WI38 (cell line): ENCODE measurements at regions not wholly inside any gene's neighbourhood (a gene's known extent, or its start where the extent isn't known, plus 50 kb on each side); places are given as distances from the start of the nearest gene placed in this dataset.

Source experiments
- H3K4me3 ChIP-seq: 2 replicates; pipeline ENCODE4 v1.5.1; 2011; ENCODE audit warnings: low read depth, mild to moderate bottlenecking, control low read depth, low read length
- CTCF ChIP-seq: IDR thresholded peaks from 2 replicates; pipeline ENCODE4 v1.5.1; 2012; ENCODE audit warnings: low read depth, mild to moderate bottlenecking, control low read depth, low read length

GRCh38 chr10:105503714-105504113, 862.6 kb downstream of the SORCS3 start:
- H3K4me3 ChIP-seq, result no peak overlapping the region
- TF ChIP-seq CTCF, result no peak

DNA sequence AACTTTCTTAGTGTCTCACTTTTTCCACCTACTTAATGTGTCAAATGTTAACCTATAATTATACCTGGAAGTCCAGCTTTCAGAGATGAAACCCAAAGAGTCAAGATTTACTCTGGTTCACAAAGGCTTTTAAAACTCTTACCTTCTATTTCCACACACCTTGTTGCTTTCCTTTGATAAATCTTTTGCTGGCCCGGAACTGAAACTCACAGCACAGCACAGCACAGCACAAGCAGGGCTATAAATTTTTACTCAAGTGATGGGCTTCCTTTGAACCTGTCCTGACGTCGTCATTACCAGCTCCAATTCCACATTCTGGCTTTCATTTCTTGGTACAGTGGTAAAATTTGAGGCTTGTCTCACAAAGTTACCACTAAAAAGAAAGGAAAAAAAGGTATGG, 861.0 kb downstream of the SORCS3 start:
- no peak overlapping the region for H3K4me3 ChIP-seq
- no peak for TF ChIP-seq CTCF

DNA sequence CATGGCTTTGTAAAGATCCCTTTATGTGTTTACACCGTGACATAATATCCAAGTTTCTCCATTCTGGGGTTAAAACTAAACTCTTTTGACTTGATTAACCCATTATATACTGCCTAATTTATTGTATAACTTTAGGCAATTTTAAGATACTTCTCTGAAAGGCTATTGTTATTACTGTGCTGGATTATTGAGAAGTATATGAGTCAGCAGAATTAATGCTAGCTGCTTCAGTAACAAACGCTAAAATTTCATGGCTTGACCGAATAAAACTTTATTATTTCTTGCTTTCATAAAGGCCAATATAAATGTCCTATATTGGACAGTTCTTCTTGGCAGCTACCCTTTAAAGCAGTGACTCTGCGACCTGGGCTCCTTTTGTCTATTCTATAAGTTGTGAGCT, 853.9 kb downstream of the SORCS3 start:
- H3K4me3 ChIP-seq, result no peak overlapping the region
- no peak for TF ChIP-seq CTCF

DNA sequence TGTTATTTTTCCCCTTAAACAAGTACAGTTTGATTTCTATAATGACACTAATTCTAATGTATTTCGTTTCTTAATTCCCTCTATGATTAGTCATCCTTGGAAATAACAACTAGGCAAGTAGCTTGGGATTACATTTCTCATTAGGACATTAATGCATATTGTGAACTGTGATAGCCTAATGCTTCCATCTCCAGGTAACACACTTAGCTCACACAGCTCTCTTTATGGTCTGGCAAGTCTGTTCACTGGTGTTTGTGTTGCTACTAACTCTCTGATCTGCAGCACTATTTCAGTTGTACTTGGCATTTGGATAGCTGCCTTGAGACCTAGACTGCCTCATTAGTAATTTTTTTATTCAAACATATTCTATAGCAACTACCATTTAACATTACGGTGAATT, 853.2 kb downstream of the SORCS3 start:
- TF ChIP-seq CTCF, result no peak
- H3K4me3 ChIP-seq, result no peak overlapping the region

DNA sequence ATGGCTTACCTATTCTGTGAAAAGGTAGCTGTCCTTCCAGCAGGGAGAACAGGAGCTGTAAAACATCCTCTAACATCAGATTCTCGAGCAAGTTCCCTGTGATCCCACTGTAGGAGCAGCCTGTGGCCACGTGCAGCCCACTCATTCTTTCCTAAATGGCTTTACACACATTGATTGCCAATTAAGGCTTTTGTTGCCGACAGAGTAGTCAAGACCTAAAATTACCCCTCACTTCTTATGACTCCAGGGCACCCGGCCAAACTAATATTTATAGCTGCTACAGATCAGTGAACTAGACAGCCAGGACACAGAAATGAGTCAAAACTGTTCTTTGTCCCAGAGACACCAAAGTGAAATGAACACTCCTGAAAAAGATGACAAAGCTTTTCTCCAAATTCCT, 832.1 kb downstream of the SORCS3 start:
- no peak for TF ChIP-seq CTCF
- H3K4me3 ChIP-seq, result no peak overlapping the region

DNA sequence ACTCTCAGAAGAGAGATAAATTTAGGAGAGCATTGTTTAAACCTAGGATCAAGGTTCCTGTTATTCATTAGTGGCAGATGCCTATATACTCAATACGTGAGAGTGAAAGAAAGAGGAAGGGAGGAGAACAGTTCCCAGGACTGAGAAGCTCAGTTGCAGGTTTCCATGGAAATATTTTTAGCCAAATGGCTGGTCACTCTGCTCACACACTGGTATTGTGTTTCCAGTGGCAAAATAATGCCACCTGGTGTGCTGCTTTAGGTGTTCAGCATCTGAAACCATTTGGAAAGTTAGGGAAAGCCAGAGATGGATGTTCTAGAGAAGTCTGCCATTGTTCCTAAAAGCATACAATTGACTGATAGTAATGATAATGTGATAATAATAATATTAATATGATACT, 827.7 kb downstream of the SORCS3 start:
- TF ChIP-seq CTCF, result no peak
- H3K4me3 ChIP-seq, result no peak overlapping the region

GRCh38 chr10:105466521-105466920, 825.4 kb downstream of the SORCS3 start:
- no peak overlapping the region for H3K4me3 ChIP-seq
- no peak for TF ChIP-seq CTCF

DNA sequence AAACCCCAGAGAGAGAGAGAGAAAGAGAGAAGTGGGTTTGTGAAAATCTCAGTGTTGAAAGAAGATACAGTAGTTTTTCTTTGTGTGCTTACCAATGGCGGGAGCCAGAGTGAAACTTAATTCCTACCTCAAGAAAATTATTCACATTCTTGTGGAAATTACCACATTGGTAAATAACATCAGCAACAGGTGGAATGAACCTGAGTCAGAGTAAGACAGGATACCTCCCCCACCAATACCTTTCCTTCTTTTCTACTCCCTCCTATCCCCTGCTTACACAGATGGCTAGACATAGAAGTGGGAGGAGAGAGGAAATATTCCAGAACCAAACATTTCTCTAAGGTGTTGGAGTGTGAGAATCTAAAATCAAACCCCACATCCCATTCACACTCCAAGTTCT, 793.9 kb downstream of the SORCS3 start:
- no peak for TF ChIP-seq CTCF
- no peak overlapping the region for H3K4me3 ChIP-seq
